Tibial nerve (tissue), 4 donors: ENCODE measurements at regions not wholly inside any gene's neighbourhood (a gene's known extent, or its start where the extent isn't known, plus 50 kb on each side); places are given as distances from the start of the nearest gene placed in this dataset.

ENCODE experiments used
- DNase-seq, 2 donors: peaks; one replicate each; pipeline ENCODE4 v3.0.0-alpha.2; 2019; ENCODE audit warnings: low spot score in 2 of 2
- H3K27ac ChIP-seq, 4 donors: fragments of 200-600 bp; sonication (generic) in 3 of 4; one replicate each; pipeline ENCODE4 v1.5.1; 2017 to 2019; ENCODE audit warnings: mild to moderate bottlenecking in 1 of 4
- H3K27me3 ChIP-seq, 2 donors: fragments of 200-600 bp; sonication (generic) in 1 of 2; one replicate each; pipeline versions ENCODE4 v1.5.1 to v1.6.0; 2017 to 2019
- H3K36me3 ChIP-seq, 3 donors: fragments of 200-600 bp; sonication (generic); one replicate each; pipeline ENCODE4 v1.5.1; 2018 to 2019
- H3K4me1 ChIP-seq, 4 donors: fragments of 200-600 bp; sonication (generic) in 3 of 4; one replicate each; pipeline ENCODE4 v1.5.1; 2017 to 2019
- H3K4me3 ChIP-seq, 4 donors: fragments of 200-600 bp; sonication (generic) in 3 of 4; one replicate each; pipeline ENCODE4 v1.5.1; 2017 to 2019; ENCODE audit warnings: mild to moderate bottlenecking in 1 of 4, moderate library complexity in 1 of 4
- H3K9me3 ChIP-seq, 4 donors: fragments of 200-600 bp; sonication (generic) in 3 of 4; one replicate each; pipeline ENCODE4 v1.5.1; 2017 to 2019
- EP300 ChIP-seq, 2 donors: sonication (generic); formaldehyde crosslinking; IDR thresholded peaks; one replicate each; pipeline ENCODE4 v1.6.1; 2017; ENCODE audit warnings: antibody characterized with exemption in 2 of 2, mild to moderate bottlenecking in 1 of 2
- POLR2A ChIP-seq, 2 donors: fragments of 450-650 bp; IDR thresholded peaks; one replicate each; pipeline ENCODE4 v1.6.1; 2017; ENCODE audit warnings: antibody characterized with exemption in 2 of 2, mild to moderate bottlenecking in 2 of 2, moderate library complexity in 2 of 2
- WGBS, 2 donors: methylation state at CpG; one replicate each; pipeline ENCODE4 v1.1.5; 2018; 5-methylcytosine and 5-hydroxymethylcytosine counted together
- TF ChIP-seq, protein P1 (sequence below), 5 experiments: fragments of 200-600 bp in 3 of 5; fragments of 450-650 bp in 2 of 5; sonication (generic) in 3 of 5; IDR thresholded peaks; one replicate each; pipeline ENCODE4 v1.5.1; 2016 to 2019; ENCODE audit warnings: antibody characterized with exemption in 5 of 5, mild to moderate bottlenecking in 3 of 5, moderate library complexity in 2 of 5

DNA sequence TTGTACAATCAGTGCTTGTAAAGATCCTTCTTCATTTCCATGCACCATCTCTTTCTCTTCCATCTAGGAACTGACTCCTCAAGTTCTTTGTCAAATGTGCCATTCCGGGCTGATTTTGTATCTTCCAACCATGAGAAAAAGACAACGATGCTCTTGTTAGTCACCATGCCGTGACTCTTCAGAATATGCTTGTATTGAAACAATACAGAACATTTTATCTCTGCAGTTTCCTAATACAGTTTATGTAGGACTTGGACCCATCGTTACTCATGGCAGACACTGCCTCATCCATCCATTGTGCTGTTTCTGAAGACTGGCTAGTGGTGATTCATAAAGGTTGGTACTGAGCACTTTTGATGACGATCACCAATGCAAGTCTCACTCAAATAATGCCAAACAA is 283.2 kb downstream of the KCNS3 start:
- H3K27me3 ChIP-seq: no peaks in the 10 kb centered on the region
- 84 to 91% methylated on average over 5 of the region's 5 CpGs for WGBS, 2 donors
- no peak for TF ChIP-seq POLR2A (IDR thresholded peaks at IDR 0.05)
- TF ChIP-seq EP300 (IDR thresholded peaks at IDR 0.05): no peak
- TF ChIP-seq, protein P1, sequence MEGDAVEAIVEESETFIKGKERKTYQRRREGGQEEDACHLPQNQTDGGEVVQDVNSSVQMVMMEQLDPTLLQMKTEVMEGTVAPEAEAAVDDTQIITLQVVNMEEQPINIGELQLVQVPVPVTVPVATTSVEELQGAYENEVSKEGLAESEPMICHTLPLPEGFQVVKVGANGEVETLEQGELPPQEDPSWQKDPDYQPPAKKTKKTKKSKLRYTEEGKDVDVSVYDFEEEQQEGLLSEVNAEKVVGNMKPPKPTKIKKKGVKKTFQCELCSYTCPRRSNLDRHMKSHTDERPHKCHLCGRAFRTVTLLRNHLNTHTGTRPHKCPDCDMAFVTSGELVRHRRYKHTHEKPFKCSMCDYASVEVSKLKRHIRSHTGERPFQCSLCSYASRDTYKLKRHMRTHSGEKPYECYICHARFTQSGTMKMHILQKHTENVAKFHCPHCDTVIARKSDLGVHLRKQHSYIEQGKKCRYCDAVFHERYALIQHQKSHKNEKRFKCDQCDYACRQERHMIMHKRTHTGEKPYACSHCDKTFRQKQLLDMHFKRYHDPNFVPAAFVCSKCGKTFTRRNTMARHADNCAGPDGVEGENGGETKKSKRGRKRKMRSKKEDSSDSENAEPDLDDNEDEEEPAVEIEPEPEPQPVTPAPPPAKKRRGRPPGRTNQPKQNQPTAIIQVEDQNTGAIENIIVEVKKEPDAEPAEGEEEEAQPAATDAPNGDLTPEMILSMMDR (IDR thresholded peaks at IDR 0.05): no peak
- no peak overlapping the region for H3K4me3 ChIP-seq
- H3K4me1 ChIP-seq: no peaks in the 10 kb centered on the region
- no peak overlapping the region for H3K27ac ChIP-seq
- H3K9me3 ChIP-seq: no peaks in the 10 kb centered on the region
- H3K36me3 ChIP-seq: no peaks in the 10 kb centered on the region
- no peak for DNase-seq

DNA sequence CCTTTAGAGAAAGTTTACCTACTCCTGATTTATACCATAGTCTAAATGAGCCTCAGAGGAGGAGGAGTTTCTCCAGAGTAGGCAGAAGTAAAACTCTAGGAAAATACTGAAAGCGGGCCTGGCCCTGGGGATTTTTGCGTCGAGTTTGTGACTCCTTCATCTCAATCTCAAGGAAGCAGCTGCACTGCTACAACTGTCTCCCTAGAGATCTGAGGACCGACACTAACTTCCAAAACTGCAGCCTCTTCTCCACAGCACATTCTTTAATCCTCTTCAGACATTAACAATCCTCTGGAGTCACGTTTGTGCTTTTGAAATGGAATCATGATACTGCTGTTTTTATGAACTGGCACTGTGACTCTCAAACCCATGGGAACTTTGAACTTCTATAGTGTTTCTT is 281.4 kb downstream of the KCNS3 start:
- Histone ChIP-seq H3K27ac (no peak overlapping the region), H3K4me3 (no peak overlapping the region), H3K9me3 (no peaks in the 10 kb centered on the region), H3K4me1 (no peaks in the 10 kb centered on the region), H3K27me3 (no peaks in the 10 kb centered on the region), H3K36me3 (no peaks in the 10 kb centered on the region)
- TF ChIP-seq POLR2A (IDR thresholded peaks at IDR 0.05): no peak
- TF ChIP-seq, protein P1 (IDR thresholded peaks at IDR 0.05): no peak
- TF ChIP-seq EP300 (IDR thresholded peaks at IDR 0.05): no peak
- no peak for DNase-seq
- WGBS, 2 donors: 48 to 50% methylated on average over 5 of the region's 5 CpGs

DNA sequence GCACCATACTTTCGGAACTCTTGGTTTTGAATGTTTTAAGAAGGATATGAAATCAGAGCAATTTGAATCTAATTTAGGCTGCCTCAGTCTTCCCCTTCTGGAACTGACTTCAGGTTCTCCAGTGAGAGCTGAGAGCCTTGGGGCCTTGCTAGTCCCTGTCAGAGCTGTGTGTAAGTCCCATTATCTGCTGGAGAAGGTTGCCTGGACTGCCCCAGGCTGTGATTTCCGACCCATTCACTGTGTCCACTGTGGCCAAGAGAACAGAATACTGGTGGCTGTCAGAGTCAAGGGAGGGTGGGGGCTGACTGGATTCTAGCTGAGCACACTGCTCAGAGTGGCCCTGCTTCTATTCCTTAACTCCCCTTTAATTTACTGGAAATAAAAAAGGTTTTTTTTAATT is 278.0 kb downstream of the KCNS3 start:
- Histone ChIP-seq H3K9me3 (no peaks in the 10 kb centered on the region), H3K27ac (no peak overlapping the region), H3K4me1 (no peaks in the 10 kb centered on the region), H3K4me3 (no peak overlapping the region), H3K36me3 (no peaks in the 10 kb centered on the region), H3K27me3 (no peaks in the 10 kb centered on the region)
- no peak for DNase-seq
- 58 to 88% methylated on average over 2 of the region's 2 CpGs for WGBS, 2 donors
- TF ChIP-seq, protein P1 (IDR thresholded peaks at IDR 0.05): no peak
- TF ChIP-seq EP300 (IDR thresholded peaks at IDR 0.05) (no peak), POLR2A (IDR thresholded peaks at IDR 0.05) (no peak)

DNA sequence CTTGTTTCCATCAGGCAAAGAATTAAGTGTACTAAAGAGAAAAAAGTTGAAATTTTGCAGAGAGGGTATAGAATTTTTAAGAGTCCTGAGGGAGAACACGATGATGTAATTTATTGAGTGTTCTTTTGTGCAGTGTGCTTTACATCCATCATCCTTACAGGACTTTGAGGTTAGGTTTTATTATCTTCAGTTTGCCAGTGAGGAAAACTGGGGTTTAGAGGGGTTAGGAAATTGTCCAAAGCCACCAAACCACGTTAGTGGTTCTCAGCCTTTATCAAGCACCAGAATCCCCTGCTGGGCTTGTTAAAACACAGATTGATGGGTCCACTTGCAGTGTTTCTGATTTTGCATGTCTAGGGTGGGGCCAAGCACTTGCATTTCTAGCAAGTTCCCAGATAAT is 277.5 kb downstream of the KCNS3 start:
- no peaks in the 10 kb centered on the region for H3K4me1 ChIP-seq
- 50% methylated on average over 2 of the region's 2 CpGs for WGBS, 2 donors
- no peak for DNase-seq
- no peak overlapping the region for H3K4me3 ChIP-seq
- H3K9me3 ChIP-seq: no peaks in the 10 kb centered on the region
- H3K36me3 ChIP-seq: no peaks in the 10 kb centered on the region
- no peak overlapping the region for H3K27ac ChIP-seq
- TF ChIP-seq EP300 (IDR thresholded peaks at IDR 0.05): no peak
- TF ChIP-seq, protein P1 (IDR thresholded peaks at IDR 0.05): no peak
- no peak for TF ChIP-seq POLR2A (IDR thresholded peaks at IDR 0.05)
- no peaks in the 10 kb centered on the region for H3K27me3 ChIP-seq

DNA sequence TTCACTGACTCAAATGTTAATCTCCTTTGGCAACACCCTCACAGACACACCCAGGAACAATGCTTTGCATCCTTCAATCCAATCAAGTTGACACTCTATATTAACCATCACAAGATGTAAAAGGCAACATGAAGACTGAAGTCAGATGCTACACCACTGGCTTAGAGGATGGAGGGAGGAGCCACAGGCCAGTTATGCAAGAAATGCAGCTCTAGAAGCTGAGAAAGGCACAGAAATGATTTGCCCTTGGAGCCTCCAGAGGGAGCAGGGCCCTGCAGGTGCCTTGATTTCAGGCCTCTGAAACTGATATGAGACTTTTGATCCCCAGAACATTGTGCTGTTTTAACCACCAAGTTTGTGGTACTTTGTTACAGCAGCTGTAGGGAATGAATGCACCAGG is 276.3 kb downstream of the KCNS3 start:
- Histone ChIP-seq H3K27ac (no peak overlapping the region), H3K27me3 (no peaks in the 10 kb centered on the region), H3K9me3 (no peaks in the 10 kb centered on the region), H3K4me3 (no peak overlapping the region), H3K4me1 (no peaks in the 10 kb centered on the region), H3K36me3 (no peaks in the 10 kb centered on the region)
- TF ChIP-seq, protein P1 (IDR thresholded peaks at IDR 0.05): no peak
- TF ChIP-seq EP300 (IDR thresholded peaks at IDR 0.05): no peak
- no peak for TF ChIP-seq POLR2A (IDR thresholded peaks at IDR 0.05)
- DNase-seq: no peak
